Neutrophil (primary cell): ENCODE measurements at regions not wholly inside any gene's neighbourhood (a gene's known extent, or its start where the extent isn't known, plus 50 kb on each side); places are given as distances from the start of the nearest gene placed in this dataset.

Experiments
- H3K27ac ChIP-seq: fragments of 200-600 bp; sonication (generic); 2 replicates; pipeline ENCODE4 v1.5.1; 2016; ENCODE audit warnings: mild to moderate bottlenecking, moderate library complexity
- H3K27me3 ChIP-seq: fragments of 200-600 bp; sonication (generic); 2 replicates; pipeline ENCODE4 v1.6.0; 2016; ENCODE audit warnings: mild to moderate bottlenecking
- H3K36me3 ChIP-seq: fragments of 200-600 bp; sonication (generic); 2 replicates; pipeline ENCODE4 v1.5.1; 2017
- H3K4me1 ChIP-seq, 2 experiments: fragments of 200-600 bp in 1 of 2; sonication (generic) in 1 of 2; 1 replicate in 1 of 2; 2 replicates in 1 of 2; pipeline versions ENCODE4 v1.5.1 to v1.6.1; 2013 to 2016; ENCODE audit warnings: low read depth in 1 of 2, low read length in 1 of 2, mild to moderate bottlenecking in 1 of 2, moderate library complexity in 1 of 2; ENCODE audit not compliant: control insufficient read depth in 1 of 2, insufficient read depth in 1 of 2
- H3K4me3 ChIP-seq, 2 experiments: fragments of 200-600 bp in 1 of 2; sonication (generic) in 1 of 2; 1 replicate in 1 of 2; 2 replicates in 1 of 2; pipeline ENCODE4 v1.5.1; 2013 to 2016; ENCODE audit warnings: low read depth in 1 of 2, low read length in 1 of 2, mild to moderate bottlenecking in 1 of 2, moderate library complexity in 1 of 2
- H3K9me3 ChIP-seq: fragments of 200-600 bp; sonication (generic); 2 replicates; pipeline ENCODE4 v1.5.1; 2016
- TF ChIP-seq, protein P1 (sequence below): fragments of 200-600 bp; sonication (generic); IDR thresholded peaks from 2 replicates; pipeline ENCODE4 v1.5.1; 2016; ENCODE audit warnings: antibody characterized with exemption

DNA sequence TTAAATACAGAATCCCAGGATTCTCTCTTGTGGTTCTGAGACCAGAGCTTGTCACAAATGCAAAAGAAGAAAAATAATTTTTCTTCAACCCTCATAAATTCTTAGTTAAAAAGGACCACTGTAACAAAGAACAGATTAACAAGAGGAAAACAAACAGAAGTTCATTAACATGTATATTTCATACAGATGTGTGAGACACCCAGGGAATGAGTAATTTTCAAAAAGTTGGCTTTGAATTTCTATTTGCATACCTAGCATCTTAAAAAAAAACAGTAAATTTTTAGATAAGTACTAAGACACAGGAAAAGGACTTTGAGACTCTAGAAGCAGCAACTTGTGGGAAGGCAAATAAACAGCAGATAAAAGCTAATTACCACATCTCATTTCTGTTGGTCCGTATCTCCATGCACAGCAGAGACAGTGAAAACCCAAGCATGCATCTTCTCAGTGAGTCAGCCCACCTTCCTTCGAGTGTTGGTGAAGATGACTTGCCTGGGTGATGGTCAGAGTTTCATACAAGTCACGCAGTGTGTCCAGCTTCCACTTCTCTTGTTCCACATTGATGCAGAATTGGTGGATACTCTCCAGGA lies 399.9 kb upstream of the ADAMTS5 start:
- Histone ChIP-seq H3K4me3 (no peak overlapping the region), H3K4me1 (no peaks in the 10 kb centered on the region), H3K27me3 (no peaks in the 10 kb centered on the region), H3K36me3 (no peaks in the 10 kb centered on the region), H3K27ac (no peak overlapping the region), H3K9me3 (no peaks in the 10 kb centered on the region)
- TF ChIP-seq, protein P1, sequence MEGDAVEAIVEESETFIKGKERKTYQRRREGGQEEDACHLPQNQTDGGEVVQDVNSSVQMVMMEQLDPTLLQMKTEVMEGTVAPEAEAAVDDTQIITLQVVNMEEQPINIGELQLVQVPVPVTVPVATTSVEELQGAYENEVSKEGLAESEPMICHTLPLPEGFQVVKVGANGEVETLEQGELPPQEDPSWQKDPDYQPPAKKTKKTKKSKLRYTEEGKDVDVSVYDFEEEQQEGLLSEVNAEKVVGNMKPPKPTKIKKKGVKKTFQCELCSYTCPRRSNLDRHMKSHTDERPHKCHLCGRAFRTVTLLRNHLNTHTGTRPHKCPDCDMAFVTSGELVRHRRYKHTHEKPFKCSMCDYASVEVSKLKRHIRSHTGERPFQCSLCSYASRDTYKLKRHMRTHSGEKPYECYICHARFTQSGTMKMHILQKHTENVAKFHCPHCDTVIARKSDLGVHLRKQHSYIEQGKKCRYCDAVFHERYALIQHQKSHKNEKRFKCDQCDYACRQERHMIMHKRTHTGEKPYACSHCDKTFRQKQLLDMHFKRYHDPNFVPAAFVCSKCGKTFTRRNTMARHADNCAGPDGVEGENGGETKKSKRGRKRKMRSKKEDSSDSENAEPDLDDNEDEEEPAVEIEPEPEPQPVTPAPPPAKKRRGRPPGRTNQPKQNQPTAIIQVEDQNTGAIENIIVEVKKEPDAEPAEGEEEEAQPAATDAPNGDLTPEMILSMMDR, result no peak

DNA sequence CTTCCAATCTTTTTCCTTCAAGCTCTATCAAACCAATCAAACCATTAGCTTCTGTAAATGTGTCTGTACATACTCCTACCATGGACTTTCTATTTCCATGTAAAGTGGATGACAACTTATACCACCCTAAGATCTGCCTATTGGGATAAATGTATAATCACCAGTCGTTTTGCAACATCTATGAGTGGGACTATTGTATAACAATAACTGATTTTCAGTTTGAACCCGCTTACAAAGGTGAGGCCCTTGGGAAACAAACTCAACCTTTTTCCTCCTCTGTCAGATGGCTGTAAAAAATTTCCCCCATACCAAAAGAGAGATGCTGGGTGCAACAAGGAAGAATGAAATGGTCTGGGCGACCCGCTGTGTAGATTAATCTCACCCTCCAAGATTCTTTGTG lies 399.1 kb upstream of the ADAMTS5 start:
- Histone ChIP-seq H3K27me3 (no peaks in the 10 kb centered on the region), H3K4me3 (no peak overlapping the region), H3K36me3 (no peaks in the 10 kb centered on the region), H3K4me1 (no peaks in the 10 kb centered on the region), H3K27ac (no peak overlapping the region), H3K9me3 (no peaks in the 10 kb centered on the region)
- TF ChIP-seq, protein P1, result no peak

DNA sequence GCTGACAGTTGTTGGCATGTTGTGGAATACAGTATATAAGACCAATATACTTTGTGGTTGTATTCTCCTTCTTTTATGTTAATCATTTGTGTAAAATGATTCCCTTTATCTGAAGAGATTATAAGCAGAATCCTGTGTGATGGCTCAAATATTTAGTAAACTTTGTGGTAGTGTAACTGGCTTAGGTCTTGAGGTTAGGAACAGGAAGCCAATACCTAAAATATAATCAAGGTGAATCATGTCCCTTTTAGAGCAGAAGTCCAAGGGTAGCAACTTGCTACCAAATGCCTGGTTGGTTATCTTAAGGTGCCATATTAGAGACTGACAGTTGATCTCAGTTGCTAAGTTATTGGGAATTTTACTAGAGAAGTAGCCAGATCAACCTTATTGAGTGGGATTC lies 398.5 kb upstream of the ADAMTS5 start:
- H3K27me3 ChIP-seq, result no peaks in the 10 kb centered on the region
- no peak overlapping the region for H3K4me3 ChIP-seq
- TF ChIP-seq, protein P1, result no peak

DNA sequence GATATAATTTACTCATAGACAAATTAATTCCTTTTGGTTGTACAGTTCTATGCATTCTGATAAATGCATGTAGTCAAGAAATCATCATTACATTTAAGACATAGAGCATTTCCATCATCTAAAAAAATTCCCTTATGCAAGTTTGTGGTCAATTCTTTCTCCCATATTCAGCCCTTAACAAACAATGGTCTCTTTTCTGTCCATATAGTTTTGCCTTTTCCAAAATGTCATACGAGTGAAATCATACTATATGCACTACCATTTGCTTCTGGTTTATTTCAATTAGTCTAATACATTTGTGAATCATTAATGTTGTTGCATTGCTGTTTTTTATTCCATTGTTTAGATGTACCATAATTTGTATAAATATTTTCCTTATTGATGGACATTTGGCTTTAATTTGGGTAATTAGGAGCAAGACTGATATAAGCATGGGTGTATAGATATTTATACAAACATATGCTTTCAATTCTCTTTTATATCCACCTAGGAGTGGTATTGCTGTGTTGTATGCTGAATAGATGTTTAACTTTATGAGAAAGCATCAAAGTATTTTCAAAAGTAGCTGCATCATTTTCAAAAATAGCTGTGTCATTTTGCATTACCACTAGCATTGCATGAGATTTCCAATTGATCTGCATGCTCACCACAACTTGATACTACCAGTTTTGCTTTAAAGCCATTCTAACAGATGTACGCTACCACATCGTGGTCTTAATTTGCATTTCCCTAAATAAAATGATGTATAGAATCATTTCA lies 397.0 kb upstream of the ADAMTS5 start:
- H3K4me1 ChIP-seq, result no peaks in the 10 kb centered on the region
- H3K9me3 ChIP-seq, result no peaks in the 10 kb centered on the region
- no peaks in the 10 kb centered on the region for H3K27me3 ChIP-seq
- no peak overlapping the region for H3K4me3 ChIP-seq
- TF ChIP-seq, protein P1, result no peak
- no peaks in the 10 kb centered on the region for H3K36me3 ChIP-seq
- no peak overlapping the region for H3K27ac ChIP-seq

More for the DNA sequence above, 398.5 kb upstream of the ADAMTS5 start:
- Histone ChIP-seq H3K27ac (no peak overlapping the region), H3K4me1 (no peaks in the 10 kb centered on the region), H3K9me3 (no peaks in the 10 kb centered on the region), H3K36me3 (no peaks in the 10 kb centered on the region)

DNA sequence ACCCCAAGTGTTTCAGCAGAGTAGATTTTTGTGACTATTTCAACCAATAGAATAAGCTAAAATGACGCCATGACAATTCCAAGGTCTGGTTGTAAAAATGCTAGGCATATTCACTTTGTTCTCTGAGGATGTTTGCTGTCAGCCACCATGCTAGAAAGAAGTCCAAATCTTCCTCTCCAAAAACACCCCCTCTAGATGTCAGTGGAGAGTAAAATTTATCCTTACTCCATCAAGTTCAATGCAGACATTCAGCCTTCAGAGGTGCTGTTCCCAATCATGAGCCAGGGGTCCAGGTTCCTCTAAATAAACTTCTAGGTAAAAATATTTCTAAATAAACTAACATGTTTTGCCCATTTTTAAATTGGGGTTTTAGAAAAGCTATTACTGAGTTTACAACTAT lies 395.4 kb upstream of the ADAMTS5 start:
- TF ChIP-seq, protein P1, result no peak
- Histone ChIP-seq H3K27me3 (no peaks in the 10 kb centered on the region), H3K27ac (no peak overlapping the region), H3K4me3 (no peak overlapping the region), H3K9me3 (no peaks in the 10 kb centered on the region), H3K36me3 (no peaks in the 10 kb centered on the region), H3K4me1 (no peaks in the 10 kb centered on the region)
